Suppressor macrophage treated with lipopolysaccharide for 1 hour (primary cell): ENCODE measurements at regions not wholly inside any gene's neighbourhood (a gene's known extent, or its start where the extent isn't known, plus 50 kb on each side); places are given as distances from the start of the nearest gene placed in this dataset.
A peak's percentile ranks its signal among the peaks of the same experiment; 100 is the strongest.

Experiments used
- DNase-seq, 3 donors: peaks; one replicate each; pipeline ENCODE4 v3.0.0-alpha.2; 2020 to 2022

DNA sequence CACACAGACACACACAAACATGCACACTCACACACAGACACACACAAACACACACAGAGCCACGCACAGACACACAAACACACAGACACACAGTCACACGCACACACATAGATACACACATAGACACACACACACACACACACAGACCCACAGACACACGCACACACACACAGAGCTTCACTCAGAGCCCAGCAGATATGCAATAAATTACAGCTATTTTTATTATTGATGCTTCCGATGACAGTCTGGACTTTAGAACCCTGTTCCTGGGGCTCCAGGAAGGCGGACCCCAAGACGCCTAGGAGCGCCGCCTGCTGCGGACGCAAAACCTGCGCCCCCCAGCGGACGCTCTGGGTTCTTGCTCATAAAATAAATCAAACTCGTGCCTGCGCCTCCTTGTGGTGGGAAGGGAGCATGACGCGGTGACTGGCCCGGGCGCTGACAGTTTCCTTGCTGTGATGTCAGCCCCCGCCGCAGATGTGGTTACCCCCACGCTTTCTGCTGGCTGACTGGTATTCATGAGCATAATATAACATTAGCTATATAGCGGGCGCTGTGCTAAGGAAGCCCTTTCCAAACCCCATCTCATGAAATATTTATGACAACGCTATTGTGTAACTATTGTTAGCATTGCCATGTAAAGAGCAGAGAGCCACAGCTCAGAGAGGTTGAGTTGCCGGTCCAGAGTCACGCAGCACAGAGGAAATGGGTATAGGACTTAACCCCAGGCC is 64.4 kb upstream of the TM9SF2 start:
- DNase-seq = peak; percentile 97 to 98 (median 98)

DNA sequence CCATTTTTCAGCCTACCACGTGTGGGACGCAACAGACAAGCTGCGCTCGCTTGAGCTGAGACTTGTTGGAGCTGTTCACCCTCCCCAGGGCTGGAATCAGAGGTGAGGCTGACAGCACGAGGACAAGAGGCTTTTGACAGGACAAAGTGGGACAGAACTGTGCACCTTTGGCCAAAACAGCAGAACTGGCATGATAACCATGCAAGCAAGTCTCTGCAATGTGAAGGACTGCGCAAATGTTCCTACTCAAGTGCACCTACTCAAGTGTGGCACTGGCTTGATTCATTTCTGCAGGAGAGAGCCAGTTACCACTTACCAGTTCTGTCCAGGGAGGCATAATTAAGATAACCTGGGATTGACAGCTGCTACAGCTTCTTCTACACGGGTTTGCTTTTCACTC is 62.2 kb upstream of the TM9SF2 start:
- no peak for DNase-seq

DNA sequence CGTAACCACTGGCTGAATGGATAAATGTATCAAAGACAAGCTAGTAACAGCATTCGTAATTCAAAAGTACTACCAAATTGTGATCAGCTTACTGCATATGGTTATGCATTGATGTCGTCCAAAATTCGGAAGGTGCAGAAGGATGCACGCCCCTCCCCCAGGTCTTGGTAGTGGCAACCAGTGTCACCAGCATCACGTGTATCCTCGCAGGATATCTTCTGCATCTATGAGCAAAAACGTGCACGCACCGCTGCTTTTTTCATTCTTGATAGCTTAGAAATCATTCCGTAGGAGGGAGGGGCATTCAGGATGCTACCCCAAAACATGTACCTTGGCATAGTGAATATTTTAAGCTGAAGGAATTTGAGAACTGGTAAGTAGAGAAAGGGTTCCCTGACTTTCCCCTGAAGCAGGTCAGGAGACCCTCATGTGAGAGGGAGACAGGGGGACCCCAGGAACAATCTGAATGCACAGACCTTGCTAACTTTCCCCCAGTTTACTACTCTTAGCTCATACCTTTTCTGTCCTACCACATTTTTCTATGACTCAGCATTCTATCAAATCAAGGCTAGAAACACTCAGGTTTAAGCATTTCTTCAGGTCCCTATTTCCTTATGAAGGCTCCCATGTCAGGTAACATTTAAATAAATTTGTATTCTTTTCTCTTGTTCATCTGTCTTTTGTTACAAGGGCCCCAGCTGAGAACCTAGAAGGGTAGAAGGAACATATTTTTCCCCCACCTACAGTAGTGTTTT is 61.2 kb upstream of the TM9SF2 start:
- no peak for DNase-seq

DNA sequence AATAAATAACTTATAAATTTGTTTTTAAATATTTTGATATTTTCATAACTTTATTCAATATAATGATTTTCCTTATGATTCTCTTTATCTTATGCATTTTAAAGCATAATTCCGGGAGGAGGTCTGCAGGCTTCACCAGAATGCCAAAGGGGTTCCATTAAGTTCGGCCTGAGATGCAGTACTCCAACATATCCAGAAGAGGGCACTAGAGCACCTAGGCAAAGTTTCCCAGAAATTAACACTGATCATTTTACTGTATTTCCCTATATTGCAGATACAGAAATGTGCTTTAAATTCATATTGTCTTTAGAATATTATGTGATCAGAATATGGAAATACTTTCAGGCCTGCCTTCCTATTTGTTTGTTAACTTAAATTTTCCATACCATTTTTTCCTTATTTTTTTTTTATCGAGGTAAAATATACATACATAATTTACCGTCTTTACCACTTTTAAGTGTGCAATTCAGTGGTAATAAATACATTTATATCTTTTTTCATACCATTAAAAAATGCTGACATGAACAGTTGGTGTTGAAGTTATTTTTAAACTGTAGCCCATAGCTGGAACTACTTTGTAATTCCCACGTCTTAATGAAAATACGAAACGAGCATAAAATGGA is 58.9 kb upstream of the TM9SF2 start:
- DNase-seq = peak; percentile 68 to 85 (median 74)

DNA sequence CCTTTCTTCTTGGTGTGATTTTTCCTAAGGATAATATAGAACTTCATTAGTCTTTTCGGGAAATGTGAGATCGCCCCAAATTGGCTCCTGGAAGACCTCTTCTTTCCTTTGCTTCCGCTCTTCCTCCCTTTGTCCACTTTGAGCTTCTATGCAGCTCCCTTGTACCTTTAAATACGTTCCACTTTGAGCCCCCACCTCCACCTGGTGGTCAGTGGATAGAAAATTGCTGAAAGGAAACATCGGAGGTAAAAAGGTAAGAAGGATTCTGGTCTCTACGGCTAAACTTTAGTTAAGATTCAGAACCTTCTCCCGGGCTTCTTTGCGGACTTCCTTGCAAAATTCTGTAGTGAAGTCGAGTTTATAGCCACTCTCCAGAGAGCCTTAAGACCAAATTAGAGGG is 55.0 kb upstream of the TM9SF2 start:
- DNase-seq = no peak

DNA sequence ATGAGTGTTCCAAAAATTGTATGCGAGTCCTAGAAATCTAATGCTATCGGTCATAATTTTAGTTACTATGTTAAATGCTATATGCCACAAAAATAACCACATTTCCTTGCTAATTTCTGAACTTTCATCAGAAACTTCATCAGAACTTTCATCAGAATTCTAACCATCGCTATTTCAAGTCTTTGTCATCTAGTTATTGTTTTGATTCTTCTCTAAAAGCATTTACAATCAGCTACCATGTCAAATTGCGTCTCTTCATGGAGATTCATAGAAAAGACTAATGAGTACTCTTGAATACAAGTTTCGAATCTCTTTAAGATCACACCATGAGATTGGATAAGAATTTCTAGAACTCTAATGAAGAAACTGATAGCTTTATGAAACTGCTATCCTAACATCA is 52.7 kb upstream of the TM9SF2 start:
- DNase-seq = no peak

DNA sequence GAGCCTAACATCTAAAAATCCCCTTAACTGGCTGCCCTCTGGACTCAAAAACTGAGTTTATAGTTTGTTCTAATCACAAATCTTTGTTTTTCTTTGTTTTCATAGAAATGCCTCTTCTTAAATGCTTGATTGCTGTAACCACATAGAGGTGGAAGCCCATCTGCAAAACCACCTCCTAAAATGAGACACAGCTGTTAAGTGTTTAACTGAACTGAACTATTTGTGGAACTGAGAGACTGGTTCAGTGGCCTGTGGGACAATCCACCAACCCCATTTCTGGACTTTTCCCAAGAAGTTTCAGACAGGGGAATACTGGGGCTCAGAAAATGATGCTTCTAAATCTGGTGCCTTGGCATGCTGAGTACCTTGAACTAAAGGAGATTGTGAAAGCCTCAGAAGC is 50.9 kb upstream of the TM9SF2 start:
- no peak for DNase-seq
